B cell (primary cell): ENCODE measurements at regions not wholly inside any gene's neighbourhood (a gene's known extent, or its start where the extent isn't known, plus 50 kb on each side); places are given as distances from the start of the nearest gene placed in this dataset.

Experiments
- ATAC-seq: fragments of 200-7000 bp; cut with Tn5 transposase; one replicate; pipeline ENCODE4 v1.10.0; 2021; ENCODE audit warnings: low read depth, mild to moderate bottlenecking, moderate number of reproducible peaks, moderate library complexity
- CTCF ChIA-PET: fragments of 350-600 bp; sonication (Branson Sonifier 250); formaldehyde crosslinking; loops from one replicate; lab custom pipeline; 2021; ENCODE audit warnings: antibody characterized with exemption, inconsistent platforms; lab: Charles Lee
- POLR2A ChIA-PET: fragments of 350-600 bp; sonication (Branson Sonifier 250); formaldehyde crosslinking; loops from one replicate; lab custom pipeline; 2021; ENCODE audit warnings: antibody characterized with exemption; lab: Charles Lee
- DNase-seq: peaks from one replicate; pipeline ENCODE4 v3.0.0; 2013
- H2AFZ ChIP-seq: 2 replicates; pipeline ENCODE4 v1.6.1; 2012; ENCODE audit warnings: mild to moderate bottlenecking, low read depth, low read length; ENCODE audit not compliant: insufficient read depth, poor library complexity, severe bottlenecking
- H3K27ac ChIP-seq, 2 donors: 1 replicate in 1 of 2; 2 replicates in 1 of 2; pipeline ENCODE4 v1.5.1; 2012 to 2013; ENCODE audit warnings: low read length in 2 of 2, mild to moderate bottlenecking in 2 of 2, moderate library complexity in 1 of 2
- H3K27me3 ChIP-seq, 4 experiments: fragments of 200-600 bp in 1 of 4; sonication (generic) in 1 of 4; replicated peaks in 1 of 4; 1 replicate in 2 of 4; 2 replicates in 2 of 4; pipeline versions ENCODE4 v1.6.1 to v1.7.0; 2013 to 2016; ENCODE audit warnings: low read length in 3 of 4, mild to moderate bottlenecking in 2 of 4, mixed read lengths in 1 of 4, moderate library complexity in 1 of 4; ENCODE audit not compliant: insufficient read depth in 4 of 4, control insufficient read depth in 3 of 4; ENCODE audit errors: control extremely low read depth in 1 of 4
- H3K36me3 ChIP-seq, 2 experiments: replicated peaks in 1 of 2; 1 replicate in 1 of 2; 2 replicates in 1 of 2; pipeline versions ENCODE4 v1.6.1 to v1.7.1; 2013; ENCODE audit warnings: low read length in 1 of 2; ENCODE audit not compliant: insufficient read depth in 2 of 2, control insufficient read depth in 1 of 2; ENCODE audit errors: control extremely low read depth in 1 of 2, extremely low read depth in 1 of 2
- H3K4me1 ChIP-seq, 2 donors: fragments of 200-600 bp in 1 of 2; sonication (generic) in 1 of 2; 1 replicate in 1 of 2; 2 replicates in 1 of 2; pipeline versions ENCODE4 v1.5.1 to v1.6.1; 2013 to 2017; ENCODE audit warnings: low read length in 2 of 2; ENCODE audit not compliant: control insufficient read depth in 2 of 2, insufficient read depth in 2 of 2
- H3K4me2 ChIP-seq: replicated peaks from 2 replicates; pipeline ENCODE3; 2012; ENCODE audit warnings: mild to moderate bottlenecking, low read depth, low read length; ENCODE audit not compliant: poor library complexity, severe bottlenecking
- H3K4me3 ChIP-seq, 5 experiments: fragments of 200-600 bp in 1 of 5; sonication (generic) in 1 of 5; 1 replicate in 3 of 5; 2 replicates in 2 of 5; pipeline versions ENCODE4 v1.5.1 to v1.7.0; 2011 to 2016; ENCODE audit warnings: low read length in 4 of 5, mild to moderate bottlenecking in 4 of 5, low read depth in 2 of 5, control low read depth in 1 of 5, moderate library complexity in 1 of 5; ENCODE audit not compliant: insufficient read depth in 1 of 5; ENCODE audit errors: control extremely low read depth in 1 of 5, extremely low read depth in 1 of 5
- H3K79me2 ChIP-seq: fragments of 200-600 bp; sonication (generic); one replicate; pipeline ENCODE4 v1.6.0; 2016; ENCODE audit warnings: low read length; ENCODE audit not compliant: control insufficient read depth, insufficient read depth
- H3K9ac ChIP-seq: fragments of 200-600 bp; sonication (generic); 2 replicates; pipeline ENCODE4 v1.6.1; 2017; ENCODE audit warnings: mild to moderate bottlenecking, low read length, moderate library complexity
- H3K9me3 ChIP-seq, 3 donors: one replicate each; pipeline versions ENCODE4 v1.6.1 to v1.7.1; 2013; ENCODE audit warnings: low read length in 2 of 3; ENCODE audit not compliant: control insufficient read depth in 2 of 3, insufficient read depth in 1 of 3; ENCODE audit errors: control extremely low read depth in 1 of 3
- H4K20me1 ChIP-seq: 2 replicates; pipeline ENCODE4 v1.6.0; 2012; ENCODE audit warnings: mild to moderate bottlenecking, low read length; ENCODE audit not compliant: insufficient read depth, control insufficient read depth, poor library complexity, severe bottlenecking
- H3K27ac Mint-ChIP-seq: one replicate; pipeline ENCODE4 v1.8.0; 2021; ENCODE audit warnings: mixed read lengths
- H3K27me3 Mint-ChIP-seq: one replicate; pipeline ENCODE4 v1.8.0; 2021; ENCODE audit warnings: mixed read lengths
- H3K4me1 Mint-ChIP-seq: one replicate; pipeline ENCODE4 v1.8.0; 2021; ENCODE audit warnings: mixed read lengths
- H3K4me3 Mint-ChIP-seq: one replicate; pipeline ENCODE4 v1.8.0; 2021; ENCODE audit warnings: mixed read lengths
- H3K9me3 Mint-ChIP-seq: one replicate; pipeline ENCODE4 v1.8.0; 2022; ENCODE audit warnings: mixed read lengths; ENCODE audit not compliant: insufficient read depth
- EZH2 ChIP-seq: IDR thresholded peaks from 2 replicates; pipeline ENCODE4 v1.6.1; 2012; ENCODE audit warnings: borderline replicate concordance, low read depth, mild to moderate bottlenecking, moderate library complexity, low read length; ENCODE audit not compliant: insufficient read depth, poor library complexity, severe bottlenecking
- WGBS: methylation state at CpG from one replicate; pipeline ENCODE4 v1.1.5; 2013; ENCODE audit warnings: missing lambda C conversion rate; ENCODE audit not compliant: insufficient coverage; 5-methylcytosine and 5-hydroxymethylcytosine counted together
- intact Hi-C: fragments of 100-400 bp; cut with micrococcal nuclease; formaldehyde crosslinking; loops from one replicate; pipeline ENCODE4 v1.10.0; 2022
- TF ChIP-seq, protein P1 (sequence below): fragments of 200-600 bp; IDR thresholded peaks from one replicate; pipeline ENCODE4 v1.8.0; 2022; ENCODE audit warnings: antibody characterized with exemption, mild to moderate bottlenecking

DNA sequence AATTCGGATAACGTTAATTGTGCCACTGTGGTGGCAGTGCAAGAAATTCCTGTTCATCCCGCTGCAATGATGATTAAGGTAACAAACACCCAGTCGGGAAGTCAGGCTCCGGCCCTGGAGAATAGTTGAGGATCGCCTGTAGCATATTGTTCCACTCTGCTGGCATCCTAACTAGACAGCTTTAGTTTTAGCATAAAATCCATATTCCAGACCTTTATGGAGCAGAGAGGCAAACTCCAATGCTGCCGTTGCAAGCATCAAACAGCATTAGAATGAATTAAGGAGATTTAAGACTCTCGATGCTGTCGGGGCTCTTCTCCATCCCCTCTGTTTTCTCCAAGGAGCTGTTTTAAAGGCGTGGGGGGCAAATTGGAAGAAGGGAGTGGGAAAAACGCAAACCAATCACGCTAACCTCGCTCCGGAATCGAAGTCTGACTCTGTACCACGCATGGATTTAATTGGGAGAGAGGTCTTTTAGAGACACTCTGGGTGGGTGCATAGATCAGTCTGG lies 660.4 kb downstream of the VRK1 start:
- ChIA-PET POLR2A (no interaction called here), CTCF (no interaction called here)
- peaks cover 2% of the 10 kb centered on the region for H3K9me3 Mint-ChIP-seq
- H3K4me3 Mint-ChIP-seq, result no peak overlapping the region
- no peaks in the 10 kb centered on the region for H3K79me2 ChIP-seq
- H3K27ac Mint-ChIP-seq, result no peak overlapping the region
- no peak overlapping the region for H3K27ac ChIP-seq
- no peak overlapping the region for H2AFZ ChIP-seq
- H3K27me3 Mint-ChIP-seq, result no peaks in the 10 kb centered on the region
- no peak for DNase-seq
- H3K9ac ChIP-seq, result no peak overlapping the region
- 93% methylated on average over 10 of the region's 16 CpGs for WGBS
- no peak overlapping the region for H3K4me2 ChIP-seq
- no peaks in the 10 kb centered on the region for H4K20me1 ChIP-seq
- intact Hi-C loops, result no loop called here
- H3K4me1 ChIP-seq, result peaks cover 0 to 7% of the 10 kb centered on the region in 2 donors
- H3K9me3 ChIP-seq, result peaks cover 0 to 15% (median 0%) of the 10 kb centered on the region in 3 donors
- H3K36me3 ChIP-seq, result no peaks in the 10 kb centered on the region
- TF ChIP-seq EZH2, result no peak
- TF ChIP-seq, protein P1, sequence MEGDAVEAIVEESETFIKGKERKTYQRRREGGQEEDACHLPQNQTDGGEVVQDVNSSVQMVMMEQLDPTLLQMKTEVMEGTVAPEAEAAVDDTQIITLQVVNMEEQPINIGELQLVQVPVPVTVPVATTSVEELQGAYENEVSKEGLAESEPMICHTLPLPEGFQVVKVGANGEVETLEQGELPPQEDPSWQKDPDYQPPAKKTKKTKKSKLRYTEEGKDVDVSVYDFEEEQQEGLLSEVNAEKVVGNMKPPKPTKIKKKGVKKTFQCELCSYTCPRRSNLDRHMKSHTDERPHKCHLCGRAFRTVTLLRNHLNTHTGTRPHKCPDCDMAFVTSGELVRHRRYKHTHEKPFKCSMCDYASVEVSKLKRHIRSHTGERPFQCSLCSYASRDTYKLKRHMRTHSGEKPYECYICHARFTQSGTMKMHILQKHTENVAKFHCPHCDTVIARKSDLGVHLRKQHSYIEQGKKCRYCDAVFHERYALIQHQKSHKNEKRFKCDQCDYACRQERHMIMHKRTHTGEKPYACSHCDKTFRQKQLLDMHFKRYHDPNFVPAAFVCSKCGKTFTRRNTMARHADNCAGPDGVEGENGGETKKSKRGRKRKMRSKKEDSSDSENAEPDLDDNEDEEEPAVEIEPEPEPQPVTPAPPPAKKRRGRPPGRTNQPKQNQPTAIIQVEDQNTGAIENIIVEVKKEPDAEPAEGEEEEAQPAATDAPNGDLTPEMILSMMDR, result no peak
- no peak for ATAC-seq
- no peaks in the 10 kb centered on the region for H3K27me3 ChIP-seq
- peaks cover 3% of the 10 kb centered on the region for H3K4me1 Mint-ChIP-seq
- H3K4me3 ChIP-seq, result no peak overlapping the region

DNA sequence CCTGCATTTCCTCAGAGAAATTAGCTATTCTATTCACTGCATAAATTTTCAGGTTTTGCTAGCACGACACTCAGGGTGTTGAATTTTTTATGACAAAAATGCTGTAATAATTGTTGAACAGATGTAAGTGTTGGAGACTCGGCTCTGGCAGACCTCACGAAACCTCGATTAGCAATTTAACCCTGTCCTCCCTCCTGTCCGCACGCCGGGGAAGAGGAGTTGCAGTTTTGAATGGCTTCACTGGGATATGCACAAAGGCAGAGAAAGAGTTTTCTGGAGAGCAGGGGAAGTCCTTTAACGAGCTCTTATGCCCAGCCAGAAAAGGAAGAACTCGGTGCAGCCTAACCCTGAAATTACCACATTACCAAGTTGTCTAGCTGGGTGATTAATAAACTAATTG lies 661.1 kb downstream of the VRK1 start:
- Histone ChIP-seq H3K27ac (no peak overlapping the region), H3K9me3 (peaks cover 0 to 15% (median 0%) of the 10 kb centered on the region in 3 donors), H3K36me3 (no peaks in the 10 kb centered on the region), H3K4me3 (peak overlapping the region in 2 of 5 experiments; percentile 36 to 50), H3K4me2 (peak overlapping the region; percentile 65), H3K4me1 (peaks cover 0 to 7% of the 10 kb centered on the region in 2 donors), H3K27me3 (no peaks in the 10 kb centered on the region), H3K9ac (peak overlapping the region; percentile 52), H4K20me1 (no peaks in the 10 kb centered on the region), H3K79me2 (no peaks in the 10 kb centered on the region), H2AFZ (peak overlapping the region; percentile 74)
- intact Hi-C loops, result no loop called here
- no peak for DNase-seq
- 72% methylated on average over 5 of the region's 9 CpGs for WGBS
- CTCF ChIA-PET, result no interaction called here
- no peaks in the 10 kb centered on the region for H3K27me3 Mint-ChIP-seq
- peaks cover 2% of the 10 kb centered on the region for H3K9me3 Mint-ChIP-seq
- TF ChIP-seq, protein P1, result no peak
- TF ChIP-seq EZH2, result no peak
- H3K4me1 Mint-ChIP-seq, result peaks cover 3% of the 10 kb centered on the region
- POLR2A ChIA-PET, result no interaction called here
- peak overlapping the region; percentile 20 for H3K4me3 Mint-ChIP-seq
- no peak for ATAC-seq
- no peak overlapping the region for H3K27ac Mint-ChIP-seq
